ENCODE measurements at regions not wholly inside any gene's neighbourhood (a gene's known extent, or its start where the extent isn't known, plus 50 kb on each side); places are given as distances from the start of the nearest gene placed in this dataset.

- Histone ChIP-seq H3K79me2 (replicated peaks; ENCODE audit: insufficient read depth, low read length) (no peaks in the 10 kb centered on the region), H3K9ac (ENCODE audit: low read length) (no peak overlapping the region), H3F3A (ENCODE audit: insufficient read depth, low read length, poor library complexity, severe bottlenecking) (no peaks in the 10 kb centered on the region), H3K4me3 (ENCODE audit: low read length) (no peak overlapping the region), H3K4me2 (ENCODE audit: low read length) (no peak overlapping the region), H3K27ac (ENCODE audit: low read length) (no peak overlapping the region), H3K9me2 (ENCODE audit: insufficient read depth, low read length) (no peaks in the 10 kb centered on the region), H3K27me3 (ENCODE audit: insufficient read depth, low read depth, low read length) (no peaks in the 10 kb centered on the region), H3K9me3 (ENCODE audit: low read length) (no peaks in the 10 kb centered on the region), H2AFZ (ENCODE audit: low read depth, low read length) (no peak overlapping the region), H3K36me3 (ENCODE audit: insufficient read depth, low read length) (no peaks in the 10 kb centered on the region), H4K20me1 (ENCODE audit: insufficient read depth) (no peaks in the 10 kb centered on the region)
- TF ChIP-seq EP300 (conservative IDR thresholded peaks at IDR 0.05; ENCODE audit: poor library complexity, severe bottlenecking) (no peak), EZH2 (IDR thresholded peaks at IDR 0.05; ENCODE audit: borderline replicate concordance, insufficient read depth, low read length, poor library complexity, severe bottlenecking) (no peak), RAD21 (conservative IDR thresholded peaks at IDR 0.05) (no peak), POLR2AphosphoS5 (IDR thresholded peaks at IDR 0.05) (no peak), MXI1 (conservative IDR thresholded peaks at IDR 0.05; ENCODE audit: poor library complexity, severe bottlenecking) (no peak), CTCF (IDR thresholded peaks at IDR 0.05; ENCODE audit: poor library complexity, severe bottlenecking) (no peak), TAF1 (IDR thresholded peaks at IDR 0.05; ENCODE audit: low read depth) (no peak), SMC3 (conservative IDR thresholded peaks at IDR 0.05; ENCODE audit: poor library complexity) (no peak)
- TF ChIP-seq, protein P1, sequence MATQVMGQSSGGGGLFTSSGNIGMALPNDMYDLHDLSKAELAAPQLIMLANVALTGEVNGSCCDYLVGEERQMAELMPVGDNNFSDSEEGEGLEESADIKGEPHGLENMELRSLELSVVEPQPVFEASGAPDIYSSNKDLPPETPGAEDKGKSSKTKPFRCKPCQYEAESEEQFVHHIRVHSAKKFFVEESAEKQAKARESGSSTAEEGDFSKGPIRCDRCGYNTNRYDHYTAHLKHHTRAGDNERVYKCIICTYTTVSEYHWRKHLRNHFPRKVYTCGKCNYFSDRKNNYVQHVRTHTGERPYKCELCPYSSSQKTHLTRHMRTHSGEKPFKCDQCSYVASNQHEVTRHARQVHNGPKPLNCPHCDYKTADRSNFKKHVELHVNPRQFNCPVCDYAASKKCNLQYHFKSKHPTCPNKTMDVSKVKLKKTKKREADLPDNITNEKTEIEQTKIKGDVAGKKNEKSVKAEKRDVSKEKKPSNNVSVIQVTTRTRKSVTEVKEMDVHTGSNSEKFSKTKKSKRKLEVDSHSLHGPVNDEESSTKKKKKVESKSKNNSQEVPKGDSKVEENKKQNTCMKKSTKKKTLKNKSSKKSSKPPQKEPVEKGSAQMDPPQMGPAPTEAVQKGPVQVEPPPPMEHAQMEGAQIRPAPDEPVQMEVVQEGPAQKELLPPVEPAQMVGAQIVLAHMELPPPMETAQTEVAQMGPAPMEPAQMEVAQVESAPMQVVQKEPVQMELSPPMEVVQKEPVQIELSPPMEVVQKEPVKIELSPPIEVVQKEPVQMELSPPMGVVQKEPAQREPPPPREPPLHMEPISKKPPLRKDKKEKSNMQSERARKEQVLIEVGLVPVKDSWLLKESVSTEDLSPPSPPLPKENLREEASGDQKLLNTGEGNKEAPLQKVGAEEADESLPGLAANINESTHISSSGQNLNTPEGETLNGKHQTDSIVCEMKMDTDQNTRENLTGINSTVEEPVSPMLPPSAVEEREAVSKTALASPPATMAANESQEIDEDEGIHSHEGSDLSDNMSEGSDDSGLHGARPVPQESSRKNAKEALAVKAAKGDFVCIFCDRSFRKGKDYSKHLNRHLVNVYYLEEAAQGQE (IDR thresholded peaks at IDR 0.05; ENCODE audit: borderline replicate concordance): no peak
Observed at GRCh38 chr5:143888912-143889311, 77.0 kb downstream of the HMHB1 start.

- no peak overlapping the region for H2AFZ ChIP-seq (ENCODE audit: low read depth, low read length)
- no peaks in the 10 kb centered on the region for H3K9me3 ChIP-seq (ENCODE audit: low read length)
- H3K27ac ChIP-seq (ENCODE audit: low read length): no peak overlapping the region
- no peaks in the 10 kb centered on the region for H3K36me3 ChIP-seq (ENCODE audit: insufficient read depth, low read length)
- H3K9me2 ChIP-seq (ENCODE audit: insufficient read depth, low read length): no peaks in the 10 kb centered on the region
- no peaks in the 10 kb centered on the region for H3F3A ChIP-seq (ENCODE audit: insufficient read depth, low read length, poor library complexity, severe bottlenecking)
- H3K4me2 ChIP-seq (ENCODE audit: low read length): no peak overlapping the region
- no peak for TF ChIP-seq RAD21 (conservative IDR thresholded peaks at IDR 0.05)
- TF ChIP-seq, protein P1 (IDR thresholded peaks at IDR 0.05; ENCODE audit: borderline replicate concordance): no peak
- no peak for TF ChIP-seq POLR2AphosphoS5 (IDR thresholded peaks at IDR 0.05)
- TF ChIP-seq EZH2 (IDR thresholded peaks at IDR 0.05; ENCODE audit: borderline replicate concordance, insufficient read depth, low read length, poor library complexity, severe bottlenecking): no peak
- TF ChIP-seq SMC3 (conservative IDR thresholded peaks at IDR 0.05; ENCODE audit: poor library complexity): no peak
- no peak for TF ChIP-seq EP300 (conservative IDR thresholded peaks at IDR 0.05; ENCODE audit: poor library complexity, severe bottlenecking)
- TF ChIP-seq MXI1 (conservative IDR thresholded peaks at IDR 0.05; ENCODE audit: poor library complexity, severe bottlenecking): no peak
- TF ChIP-seq TAF1 (IDR thresholded peaks at IDR 0.05; ENCODE audit: low read depth): no peak
- no peak for TF ChIP-seq CTCF (IDR thresholded peaks at IDR 0.05; ENCODE audit: poor library complexity, severe bottlenecking)
- H3K79me2 ChIP-seq (replicated peaks; ENCODE audit: insufficient read depth, low read length): no peaks in the 10 kb centered on the region
- H3K27me3 ChIP-seq (ENCODE audit: insufficient read depth, low read depth, low read length): no peaks in the 10 kb centered on the region
- no peak overlapping the region for H3K9ac ChIP-seq (ENCODE audit: low read length)
- H4K20me1 ChIP-seq (ENCODE audit: insufficient read depth): no peaks in the 10 kb centered on the region
- H3K4me3 ChIP-seq (ENCODE audit: low read length): no peak overlapping the region
Observed at GRCh38 chr5:143889986-143890385, 78.0 kb downstream of the HMHB1 start.

All from neural cell (in vitro differentiated cells).